GM12874 (cell line): ENCODE measurements at regions not wholly inside any gene's neighbourhood (a gene's known extent, or its start where the extent isn't known, plus 50 kb on each side); places are given as distances from the start of the nearest gene placed in this dataset.

ENCODE experiments used
- CTCF ChIP-seq: IDR thresholded peaks from 2 replicates; pipeline ENCODE4 v1.5.1; 2011; ENCODE audit warnings: low read depth, mild to moderate bottlenecking, control low read depth, low read length, moderate library complexity; ENCODE audit not compliant: insufficient read depth

GRCh38 chr3:90253131-90253530, 1145.7 kb downstream of the EPHA3 start:
- TF ChIP-seq CTCF = no peak

GRCh38 chr3:90261481-90262433, 1154.3 kb downstream of the EPHA3 start:
- TF ChIP-seq CTCF = no peak
